ENCODE measurements at regions not wholly inside any gene's neighbourhood (a gene's known extent, or its start where the extent isn't known, plus 50 kb on each side); places are given as distances from the start of the nearest gene placed in this dataset.

DNA sequence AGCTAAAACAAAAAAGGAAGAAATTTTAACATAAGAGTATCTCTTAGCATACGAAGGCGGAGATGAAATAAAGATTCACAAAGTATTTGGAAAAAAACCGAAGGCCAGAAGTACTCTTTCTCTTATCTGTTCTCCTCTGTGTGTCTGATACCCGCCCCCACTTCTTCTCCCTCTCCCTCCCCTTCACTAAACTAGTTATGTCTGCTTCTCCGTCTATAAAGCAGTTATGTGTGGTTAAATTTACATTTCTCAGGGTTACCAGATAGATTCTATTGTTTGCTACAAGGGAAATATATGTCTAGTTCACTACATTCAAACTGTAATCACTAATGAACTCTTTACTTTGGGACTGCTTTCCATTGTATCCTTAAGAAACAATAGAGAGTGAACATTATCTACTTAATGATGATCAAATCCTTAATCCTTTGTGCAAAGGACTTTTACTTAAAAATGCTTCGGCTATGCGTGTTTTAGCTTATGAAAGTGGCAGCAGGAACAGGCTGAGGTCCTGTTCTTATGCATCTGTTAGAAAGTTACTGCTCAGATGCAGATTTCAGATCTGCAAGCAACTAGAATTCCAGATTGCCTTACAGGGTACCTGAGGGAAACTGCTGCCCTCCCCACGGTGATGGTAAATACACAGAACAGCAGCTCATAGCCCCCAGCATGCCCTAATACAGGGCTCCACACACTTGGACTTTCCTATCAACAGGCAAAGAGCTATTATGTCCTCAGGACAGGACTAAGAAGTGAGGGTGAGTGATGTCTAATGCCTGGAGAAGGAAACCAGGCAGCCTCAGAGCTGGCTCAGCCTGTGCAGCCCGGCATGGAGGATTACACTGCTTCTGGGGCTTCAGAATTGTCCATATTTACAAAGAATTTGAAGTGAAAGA lies 273.3 kb downstream of the FZD1 start:
- no peak for DNase-seq

- DNase-seq: no peak
Measured at GRCh38 chr7:91541641-91542040, 277.4 kb downstream of the FZD1 start.

DNA sequence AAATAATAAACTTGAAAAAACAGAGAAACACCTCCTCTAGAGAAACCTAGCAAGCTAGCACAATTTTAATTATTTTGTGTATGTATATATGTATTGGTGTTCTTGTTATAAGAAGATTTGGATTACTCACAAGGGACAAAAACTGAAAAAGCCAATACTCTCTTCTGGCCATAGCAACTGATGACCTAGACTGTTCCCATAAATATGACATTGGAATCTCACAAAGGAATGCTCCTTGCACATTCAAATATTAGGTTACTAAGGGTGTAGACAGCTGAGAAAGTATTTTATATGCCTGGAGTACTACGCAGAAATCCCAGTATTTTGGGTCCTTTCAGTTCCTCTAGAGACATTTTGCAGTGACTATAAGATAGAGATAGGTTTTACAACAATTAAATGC lies 279.4 kb downstream of the FZD1 start:
- DNase-seq: no peak

DNA sequence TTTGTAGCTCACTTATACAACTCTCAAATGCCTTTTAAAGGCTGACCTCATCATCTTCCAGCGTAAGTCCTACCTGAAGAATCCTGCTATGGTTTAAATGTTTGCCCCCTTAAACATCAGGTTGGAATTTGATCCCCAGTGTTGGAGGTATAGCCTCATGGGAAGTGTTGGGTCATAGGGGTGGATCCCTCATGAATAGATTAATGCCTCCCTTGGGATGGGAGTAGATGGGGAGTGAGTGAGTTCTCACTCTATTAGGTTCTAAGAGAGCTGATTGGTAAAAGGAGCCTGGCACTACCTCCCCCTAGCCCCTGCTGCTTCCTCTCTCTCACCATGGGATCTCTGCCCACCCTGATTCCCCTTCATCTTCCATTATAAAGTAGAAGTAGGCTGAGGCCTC lies 285.6 kb downstream of the FZD1 start:
- DNase-seq: no peak

DNA sequence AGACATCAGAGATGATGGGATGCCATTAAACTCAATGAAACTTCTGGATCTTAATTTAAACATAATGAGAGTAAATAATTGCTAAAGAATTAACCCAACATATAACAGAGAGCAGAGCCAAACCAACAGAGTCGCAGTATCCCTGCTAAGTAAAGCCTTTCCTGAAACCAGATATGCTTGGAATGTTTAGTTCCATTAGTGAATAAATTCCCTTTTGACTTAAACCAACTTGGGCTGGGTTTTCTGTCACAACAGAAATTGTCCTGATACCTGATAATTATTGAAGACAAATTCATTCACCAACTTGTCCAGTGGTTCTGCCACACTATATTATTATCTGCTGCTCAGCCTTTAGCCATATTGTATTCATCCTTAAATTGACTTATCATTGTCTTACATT lies 286.7 kb downstream of the FZD1 start:
- no peak for DNase-seq

DNA sequence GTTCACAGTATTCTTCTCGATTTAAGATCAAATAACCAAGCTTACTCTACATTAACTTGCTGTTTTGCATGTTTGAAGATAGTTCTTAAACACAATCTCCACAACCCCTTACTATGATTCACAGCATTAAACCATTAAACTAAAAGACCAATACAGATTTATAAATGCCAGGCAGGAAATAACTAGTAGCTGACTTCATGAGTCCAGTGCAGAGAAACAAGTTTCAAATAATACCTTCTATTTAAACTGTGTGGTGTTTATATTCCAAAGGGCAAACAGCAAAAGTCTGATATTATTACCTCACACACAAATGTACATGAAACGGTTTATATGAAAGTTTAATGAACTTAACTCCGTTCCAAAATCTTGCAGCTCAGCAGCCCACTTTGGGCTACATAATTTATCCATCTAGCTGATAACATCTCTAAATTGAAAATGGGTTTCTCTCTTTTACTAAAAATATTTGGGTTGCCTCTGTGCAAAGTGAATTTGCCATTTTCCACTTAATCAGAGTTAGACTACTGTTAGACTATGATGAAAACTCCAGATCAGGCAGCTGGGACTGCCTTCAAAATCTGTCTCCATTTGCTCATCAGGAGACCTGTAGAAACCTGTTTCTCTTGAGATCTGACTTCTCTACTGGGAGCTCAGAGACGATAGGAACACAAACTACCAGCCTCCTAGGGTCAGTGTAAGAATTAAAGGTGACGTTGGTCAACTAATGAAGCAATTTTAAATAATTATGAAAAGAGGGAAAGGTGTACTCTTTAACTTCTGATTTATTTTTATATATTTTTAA lies 287.3 kb downstream of the FZD1 start:
- no peak for DNase-seq

GRCh38 chr7:91553410-91553895 lies 289.2 kb downstream of the FZD1 start:
- DNase-seq: no peak

DNA sequence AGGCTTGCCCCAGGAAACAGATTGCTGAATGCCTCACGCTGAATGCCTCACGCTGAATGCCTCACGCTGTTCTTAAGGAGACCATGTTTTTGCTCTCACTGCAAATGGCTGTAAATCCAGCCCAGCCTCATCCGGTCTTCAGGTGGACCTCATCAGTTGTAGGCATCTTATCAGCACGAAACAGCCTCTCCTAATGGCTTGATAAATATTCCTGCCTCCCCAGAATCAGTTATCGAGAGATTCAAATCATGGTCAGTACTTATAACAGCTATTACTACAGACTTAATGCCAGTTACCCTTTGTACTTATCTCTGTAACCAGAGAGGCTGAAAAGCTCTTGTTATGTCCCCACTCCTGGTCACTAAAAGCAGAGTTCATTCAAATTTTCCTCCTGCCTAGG lies 290.6 kb downstream of the FZD1 start:
- no peak for DNase-seq

DNA sequence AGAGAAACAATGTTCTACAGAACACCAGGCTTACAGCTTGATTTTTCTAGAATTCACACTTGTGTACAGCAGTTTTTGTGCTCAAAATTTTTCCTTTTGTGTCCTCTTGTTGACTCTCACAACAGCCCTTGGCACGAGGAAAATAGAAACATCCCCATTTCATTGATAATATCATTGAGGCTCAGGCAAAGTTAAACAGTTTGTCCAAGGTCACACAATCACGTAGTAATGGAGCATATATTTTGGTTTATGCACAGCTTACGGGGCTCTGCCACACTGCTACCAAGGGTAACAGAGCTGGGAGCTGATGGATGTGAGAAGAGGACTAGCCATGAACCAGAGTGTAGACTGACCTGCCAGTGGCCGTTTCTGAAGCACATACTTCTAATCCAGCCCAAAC lies 292.0 kb downstream of the FZD1 start:
- DNase-seq: no peak

DNA sequence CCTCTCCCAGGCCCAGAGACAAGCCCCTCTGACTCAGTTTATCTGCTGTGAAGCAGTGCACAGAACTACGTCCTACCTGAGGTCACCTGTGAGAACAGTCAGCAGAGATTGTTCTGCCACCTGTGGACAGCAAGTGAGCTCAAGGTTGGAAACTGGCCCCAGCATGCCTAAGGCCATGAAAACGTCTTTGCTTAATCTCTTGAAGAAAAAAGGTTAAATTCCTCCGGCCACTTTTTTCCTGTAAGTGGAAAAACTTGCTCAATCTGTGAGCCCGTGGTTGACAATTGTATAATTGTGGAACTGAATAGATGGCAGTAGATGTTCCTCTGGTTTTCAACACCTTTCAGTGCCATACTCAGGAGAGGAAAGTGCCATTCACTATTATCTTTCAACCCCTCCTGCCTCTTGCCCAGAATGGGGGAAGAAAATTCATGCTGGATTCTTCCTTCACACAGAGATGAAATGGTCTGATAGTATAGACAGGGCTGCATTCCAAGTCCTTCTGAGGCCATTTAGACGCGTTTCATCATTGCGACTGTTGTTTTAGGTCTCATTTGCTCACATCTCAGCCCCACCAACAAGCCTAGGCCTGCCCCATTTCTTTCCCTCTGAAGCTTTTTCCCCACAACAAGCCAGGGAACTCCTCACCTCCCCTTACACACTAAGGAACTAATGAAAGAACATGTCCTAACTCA lies 292.9 kb downstream of the FZD1 start:
- DNase-seq: no peak

DNA sequence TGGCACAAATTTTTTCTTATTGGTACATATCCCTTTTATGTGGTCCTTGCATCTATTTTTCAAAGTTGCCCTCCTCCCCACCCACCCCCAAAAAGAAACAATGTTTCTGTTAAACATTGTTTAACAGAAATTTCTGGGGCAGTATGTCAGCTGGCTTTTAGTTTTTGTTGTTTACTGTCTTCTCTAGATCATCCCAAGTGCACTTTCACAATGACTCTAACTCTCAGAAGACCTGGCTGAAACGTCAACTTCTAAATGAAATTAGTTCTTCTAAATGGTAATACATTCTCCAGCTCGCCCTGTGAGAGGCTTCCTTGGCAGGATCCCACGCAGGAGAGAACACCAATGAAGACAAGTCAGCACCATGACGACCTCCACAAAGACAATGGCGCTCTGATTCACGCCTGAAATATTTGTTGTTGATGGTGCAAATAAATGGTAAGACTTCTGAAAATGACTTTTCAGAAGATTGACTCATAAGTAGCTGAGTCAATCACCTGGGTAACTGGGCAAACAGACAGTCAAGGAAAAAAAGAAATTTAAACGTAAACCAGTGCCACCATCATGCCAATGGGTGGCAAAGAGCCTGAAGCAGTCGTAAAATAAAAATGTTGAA lies 293.7 kb downstream of the FZD1 start:
- DNase-seq: no peak

- DNase-seq: no peak
Measured at GRCh38 chr7:91559947-91560346, 295.7 kb downstream of the FZD1 start.

- DNase-seq: no peak
Measured at GRCh38 chr7:91564101-91564500, 299.9 kb downstream of the FZD1 start.

- DNase-seq: no peak
Measured at GRCh38 chr7:91564541-91564940, 300.3 kb downstream of the FZD1 start.

DNA sequence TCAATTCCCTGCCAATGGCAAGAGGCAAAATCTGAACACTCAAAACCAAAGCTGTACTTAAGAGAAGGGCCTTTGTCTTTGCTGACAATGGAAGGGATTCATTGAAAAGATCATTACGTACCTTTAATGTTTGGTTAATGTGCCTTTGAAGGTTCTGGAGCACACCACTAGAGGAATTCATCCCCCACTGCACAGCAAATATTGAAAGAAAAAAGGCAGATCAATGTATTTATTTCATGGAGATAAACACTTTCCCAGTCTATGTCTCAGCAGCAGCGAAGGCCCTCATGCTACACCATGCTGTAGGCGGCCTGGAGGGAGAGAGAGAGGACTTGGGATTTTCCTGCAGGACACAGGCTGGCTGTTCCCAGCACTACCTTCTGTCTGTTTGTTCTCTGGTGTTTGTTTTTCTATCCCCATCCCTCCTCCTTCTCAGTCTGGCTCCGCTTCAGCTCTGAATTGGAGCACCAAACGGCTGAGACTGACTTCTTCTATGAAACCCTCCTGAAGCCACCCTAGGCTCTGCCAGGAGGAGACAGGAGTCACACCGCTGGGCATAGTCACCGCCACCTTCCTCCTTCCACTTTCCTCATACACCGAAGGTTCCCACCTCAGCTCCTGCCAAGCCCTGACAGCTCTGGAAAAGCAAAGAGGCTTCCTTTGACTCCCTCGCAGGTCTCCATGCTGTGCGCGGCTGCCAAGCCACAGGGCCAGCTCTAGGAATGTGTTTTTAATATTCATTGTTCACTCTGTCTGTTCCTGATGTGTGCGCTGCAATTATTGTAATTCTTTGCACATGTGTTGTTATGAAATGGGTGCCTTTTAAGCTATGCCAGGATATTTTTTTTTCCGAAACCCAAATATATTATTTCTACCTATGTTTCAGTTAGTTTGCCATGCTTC lies 301.5 kb downstream of the FZD1 start:
- no peak for DNase-seq

DNA sequence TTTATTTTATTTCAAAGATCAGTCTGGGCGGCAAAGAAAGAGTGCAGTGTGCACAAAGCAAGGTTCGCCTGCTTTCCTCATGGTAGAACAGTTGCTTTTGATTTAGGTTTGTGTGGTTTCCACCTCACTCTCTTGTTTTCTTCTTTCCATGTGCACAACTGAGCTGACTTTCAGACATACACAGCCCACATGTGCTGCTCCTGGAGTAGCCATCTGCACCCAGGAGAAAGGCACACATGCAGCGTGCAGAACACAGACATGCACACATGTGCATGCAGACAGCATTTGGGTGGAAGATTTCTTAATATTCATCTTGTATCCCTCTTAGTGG lies 302.1 kb downstream of the FZD1 start:
- no peak for DNase-seq

DNA sequence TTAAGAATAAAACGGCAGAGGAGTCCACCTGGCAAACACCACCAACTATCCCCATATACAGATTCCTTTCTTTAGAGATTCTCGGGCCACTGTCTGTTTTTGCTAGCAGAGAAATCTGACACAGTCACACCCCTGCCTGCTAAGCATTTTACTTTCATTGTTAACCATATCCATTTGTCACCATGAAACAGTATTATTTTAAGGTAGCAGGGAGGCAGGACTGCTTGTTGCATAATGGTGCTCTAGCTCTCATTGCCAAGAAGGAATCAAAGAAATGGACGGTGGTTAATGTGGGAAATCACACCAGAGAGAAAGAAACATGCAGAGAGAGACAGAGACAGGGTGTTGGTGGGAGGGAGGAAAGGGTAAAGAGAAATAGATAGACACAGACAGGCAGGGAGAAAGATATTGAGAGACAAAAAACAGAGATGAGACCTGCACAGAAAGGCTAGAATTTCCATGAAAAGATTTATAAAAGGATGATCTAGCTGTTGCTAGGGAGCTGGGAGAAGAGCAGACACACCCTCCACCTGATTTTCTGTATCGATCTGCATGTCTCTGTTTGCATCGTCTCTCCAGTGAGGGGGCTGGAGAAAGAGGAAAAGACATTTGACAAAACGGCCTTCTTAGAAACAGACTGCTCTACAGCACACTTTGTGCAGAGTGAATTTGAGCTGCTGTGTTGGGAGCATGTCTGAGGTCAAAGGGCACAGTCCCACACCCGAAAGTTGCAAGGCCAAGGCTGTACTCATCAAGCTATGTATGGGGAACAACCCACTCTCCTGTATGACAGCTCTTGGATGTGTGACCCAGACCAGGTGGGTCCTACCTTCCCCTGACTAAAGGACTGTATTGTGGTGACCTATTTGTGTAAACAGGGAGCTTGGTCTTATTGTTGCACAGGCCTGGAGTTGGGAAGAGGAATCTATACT lies 303.1 kb downstream of the FZD1 start:
- DNase-seq: no peak

- no peak for DNase-seq
Measured at GRCh38 chr7:91568138-91568537, 303.9 kb downstream of the FZD1 start.

DNA sequence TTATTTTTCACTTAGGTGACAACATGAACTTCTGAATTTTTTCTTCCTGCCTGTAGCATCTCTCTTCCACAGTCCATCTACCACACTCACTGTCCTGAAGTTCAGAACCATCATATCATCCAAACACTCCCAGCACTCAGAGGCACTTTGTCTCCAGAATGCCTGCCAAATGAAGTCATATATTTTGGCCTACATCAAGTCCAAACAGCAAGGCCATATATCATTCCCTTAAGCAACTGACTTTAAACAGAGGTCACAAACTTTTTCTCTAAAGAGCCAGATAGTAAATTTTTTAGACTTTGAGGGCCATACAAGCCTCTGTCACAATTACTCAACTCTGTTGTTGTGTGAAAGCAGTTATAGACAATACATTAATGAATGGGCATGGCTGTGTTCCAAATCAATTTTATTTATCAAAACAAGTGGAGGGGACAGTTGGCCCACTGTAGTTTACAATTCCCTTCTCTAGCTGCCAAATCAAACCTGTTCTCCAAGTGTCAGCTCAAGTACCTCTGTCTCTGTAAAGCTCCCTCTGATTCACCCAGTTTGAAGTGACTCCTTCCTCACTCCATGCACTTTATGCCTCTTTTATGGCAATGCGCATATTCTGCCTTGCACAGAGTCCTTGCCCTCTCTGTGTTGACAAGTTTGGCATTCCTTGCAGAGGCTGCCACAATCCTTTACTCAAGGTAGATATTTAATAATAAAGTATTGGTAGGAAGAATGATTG lies 305.7 kb downstream of the FZD1 start:
- no peak for DNase-seq

GRCh38 chr7:91570560-91570959 lies 306.3 kb downstream of the FZD1 start:
- no peak for DNase-seq

All from NCI-H524 treated with DMSO at 0.1 percent for 48 hours (cell line).